Endodermal cell (in vitro differentiated cells): ENCODE measurements at regions not wholly inside any gene's neighbourhood (a gene's known extent, or its start where the extent isn't known, plus 50 kb on each side); places are given as distances from the start of the nearest gene placed in this dataset.

ENCODE experiments used
- DNase-seq: peaks from one replicate; pipeline ENCODE4 v3.0.0-alpha.2; 2017
- H3K27ac ChIP-seq: 2 replicates; pipeline ENCODE4 v1.5.1; 2013; ENCODE audit warnings: mild to moderate bottlenecking, low read depth, low read length, moderate library complexity
- H3K27me3 ChIP-seq: 2 replicates; pipeline ENCODE4 v1.6.1; 2013; ENCODE audit warnings: mild to moderate bottlenecking, low read length, moderate library complexity; ENCODE audit not compliant: insufficient read depth, control insufficient read depth, poor library complexity, severe bottlenecking
- H3K36me3 ChIP-seq: 2 replicates; pipeline ENCODE4 v1.7.0; 2013; ENCODE audit warnings: mild to moderate bottlenecking, low read length, moderate library complexity; ENCODE audit not compliant: control insufficient read depth, insufficient read depth
- H3K4me1 ChIP-seq: one replicate; pipeline ENCODE4 v1.7.0; 2013; ENCODE audit warnings: low read length; ENCODE audit not compliant: control insufficient read depth, insufficient read depth
- H3K4me3 ChIP-seq: 2 replicates; pipeline ENCODE4 v1.5.1; 2013; ENCODE audit warnings: mild to moderate bottlenecking, low read length, moderate library complexity
- H3K9ac ChIP-seq: 2 replicates; pipeline ENCODE4 v1.6.1; 2013; ENCODE audit warnings: mild to moderate bottlenecking, low read length, moderate library complexity; ENCODE audit not compliant: poor library complexity, severe bottlenecking; ENCODE audit errors: extremely low read depth
- H3K9me3 ChIP-seq: 2 replicates; pipeline ENCODE4 v1.6.1; 2013; ENCODE audit warnings: mild to moderate bottlenecking, low read length, moderate library complexity; ENCODE audit not compliant: control insufficient read depth
- H3K27ac Mint-ChIP-seq: 2 replicates; pipeline ENCODE4 v1.8.0; 2020; ENCODE audit warnings: mixed read lengths
- H3K27me3 Mint-ChIP-seq: 2 replicates; pipeline ENCODE4 v1.8.0; 2021; ENCODE audit warnings: mild to moderate bottlenecking, mixed read lengths; ENCODE audit not compliant: insufficient read depth
- H3K36me3 Mint-ChIP-seq: 2 replicates; pipeline ENCODE4 v1.8.0; 2020; ENCODE audit warnings: low read depth, mixed read lengths
- H3K4me1 Mint-ChIP-seq: 2 replicates; pipeline ENCODE4 v1.8.0; 2020; ENCODE audit warnings: mixed read lengths
- H3K4me3 Mint-ChIP-seq: 2 replicates; pipeline ENCODE4 v1.8.0; 2020; ENCODE audit warnings: mild to moderate bottlenecking, moderate library complexity, mixed read lengths
- H3K9me3 Mint-ChIP-seq: 2 replicates; pipeline ENCODE4 v1.8.0; 2020; ENCODE audit warnings: mild to moderate bottlenecking, mixed read lengths
- CTCF ChIP-seq: fragments of 200-600 bp; sonication (generic); conservative IDR thresholded peaks from 2 replicates; pipeline ENCODE4 v1.5.0; 2021; ENCODE audit warnings: antibody characterized with exemption, mild to moderate bottlenecking
- WGBS, 2 experiments: methylation state at CpG; one replicate each; pipeline versions ENCODE4 v1.1.5 to v1.1.7; 2013; ENCODE audit warnings: missing lambda C conversion rate in 2 of 2, mixed read lengths in 1 of 2; ENCODE audit not compliant: insufficient coverage in 1 of 2, insufficient read length in 1 of 2; 5-methylcytosine and 5-hydroxymethylcytosine counted together

GRCh38 chr11:91688672-91689071, 535.9 kb upstream of the FAT3 start:
- H3K9ac ChIP-seq, result no peak overlapping the region
- no peak overlapping the region for H3K4me3 ChIP-seq
- no peaks in the 10 kb centered on the region for H3K9me3 ChIP-seq
- H3K4me1 Mint-ChIP-seq, result peaks cover 27% of the 10 kb centered on the region
- no peak overlapping the region for H3K4me3 Mint-ChIP-seq
- TF ChIP-seq CTCF, result no peak
- no peaks in the 10 kb centered on the region for H3K36me3 ChIP-seq
- H3K27me3 ChIP-seq, result no peaks in the 10 kb centered on the region
- no peak overlapping the region for H3K27ac Mint-ChIP-seq
- no peak overlapping the region for H3K27ac ChIP-seq
- H3K27me3 Mint-ChIP-seq, result no peaks in the 10 kb centered on the region
- no peak for DNase-seq
- 82% methylated on average over 1 of the region's 1 CpG; no CpG with 5 or more reads in 1 of the 2 experiments for WGBS, 2 experiments
- no peaks in the 10 kb centered on the region for H3K9me3 Mint-ChIP-seq
- no peaks in the 10 kb centered on the region for H3K36me3 Mint-ChIP-seq
- peaks cover 2% of the 10 kb centered on the region for H3K4me1 ChIP-seq

- WGBS, 2 experiments, result 94 to 100% methylated on average over 1 of the region's 1 CpG
- Mint-ChIP-seq H3K9me3 (no peaks in the 10 kb centered on the region), H3K27ac (no peak overlapping the region), H3K27me3 (no peaks in the 10 kb centered on the region), H3K4me1 (peaks cover 10% of the 10 kb centered on the region), H3K4me3 (no peak overlapping the region), H3K36me3 (no peaks in the 10 kb centered on the region)
- Histone ChIP-seq H3K36me3 (no peaks in the 10 kb centered on the region), H3K4me1 (no peaks in the 10 kb centered on the region), H3K27ac (no peak overlapping the region), H3K9ac (no peak overlapping the region), H3K9me3 (no peaks in the 10 kb centered on the region), H3K4me3 (no peak overlapping the region), H3K27me3 (no peaks in the 10 kb centered on the region)
- DNase-seq, result no peak
- TF ChIP-seq CTCF, result no peak
These were observed 537.9 kb upstream of the FAT3 start for GRCh38 chr11:91686700-91687099.

- H3K4me1 ChIP-seq, result no peaks in the 10 kb centered on the region
- peaks cover 10% of the 10 kb centered on the region for H3K4me1 Mint-ChIP-seq
- no peaks in the 10 kb centered on the region for H3K9me3 Mint-ChIP-seq
- H3K27ac Mint-ChIP-seq, result no peak overlapping the region
- no peaks in the 10 kb centered on the region for H3K36me3 ChIP-seq
- no peak overlapping the region for H3K9ac ChIP-seq
- no peaks in the 10 kb centered on the region for H3K36me3 Mint-ChIP-seq
- H3K4me3 ChIP-seq, result no peak overlapping the region
- no peak overlapping the region for H3K4me3 Mint-ChIP-seq
- H3K9me3 ChIP-seq, result no peaks in the 10 kb centered on the region
- no peaks in the 10 kb centered on the region for H3K27me3 ChIP-seq
- WGBS, 2 experiments, result 100% methylated on average over 2 to 3 of the region's 3 CpGs
- no peak overlapping the region for H3K27ac ChIP-seq
- H3K27me3 Mint-ChIP-seq, result no peaks in the 10 kb centered on the region
- no peak for TF ChIP-seq CTCF
- no peak for DNase-seq
These were observed 538.3 kb upstream of the FAT3 start for GRCh38 chr11:91686281-91686680.
